DOHH2 (cell line): ENCODE measurements at regions not wholly inside any gene's neighbourhood (a gene's known extent, or its start where the extent isn't known, plus 50 kb on each side); places are given as distances from the start of the nearest gene placed in this dataset.

Source experiments
- H3F3A ChIP-seq: fragments of 200-600 bp; sonication (generic), shearing (Covaris generic); 2 replicates; pipeline ENCODE4 v1.6.0; 2016; ENCODE audit warnings: antibody characterized with exemption, mild to moderate bottlenecking; ENCODE audit not compliant: control insufficient read depth, insufficient read depth
- H3K27ac ChIP-seq: fragments of 200-600 bp; sonication (generic); 2 replicates; pipeline ENCODE4 v1.5.1; 2014; ENCODE audit warnings: low read depth, mild to moderate bottlenecking, low read length, moderate library complexity
- H3K27me3 ChIP-seq: fragments of 200-600 bp; sonication (generic); 2 replicates; pipeline ENCODE4 v1.6.1; 2014; ENCODE audit warnings: mild to moderate bottlenecking, low read length, mixed read lengths; ENCODE audit not compliant: control insufficient read depth
- H3K36me3 ChIP-seq: fragments of 200-600 bp; sonication (generic); 2 replicates; pipeline ENCODE4 v1.6.1; 2014; ENCODE audit warnings: mild to moderate bottlenecking, low read length, moderate library complexity, mixed read lengths; ENCODE audit not compliant: control insufficient read depth
- H3K4me1 ChIP-seq: fragments of 200-600 bp; sonication (generic); 2 replicates; pipeline ENCODE4 v1.6.1; 2014; ENCODE audit warnings: mild to moderate bottlenecking, low read length, mixed read lengths; ENCODE audit not compliant: control insufficient read depth
- H3K4me2 ChIP-seq: fragments of 200-600 bp; sonication (generic); 2 replicates; pipeline ENCODE4 v1.6.0; 2014; ENCODE audit warnings: mild to moderate bottlenecking, low read length, moderate library complexity
- H3K4me3 ChIP-seq: fragments of 200-600 bp; sonication (generic); 2 replicates; pipeline ENCODE4 v1.5.1; 2014; ENCODE audit warnings: mild to moderate bottlenecking, low read length, mixed read lengths
- H3K79me2 ChIP-seq: fragments of 200-600 bp; sonication (generic); 2 replicates; pipeline ENCODE4 v1.6.1; 2014; ENCODE audit warnings: mild to moderate bottlenecking, low read length, mixed read lengths; ENCODE audit not compliant: control insufficient read depth
- H3K9me2 ChIP-seq: fragments of 200-600 bp; sonication (generic); replicated peaks from 2 replicates; pipeline ENCODE4 v1.6.1; 2014; ENCODE audit warnings: mild to moderate bottlenecking, low read length, mixed read lengths; ENCODE audit not compliant: control insufficient read depth
- H3K9me3 ChIP-seq: fragments of 200-600 bp; sonication (generic); 2 replicates; pipeline ENCODE4 v1.6.1; 2014; ENCODE audit warnings: antibody characterized with exemption, low read length, mixed read lengths; ENCODE audit not compliant: control insufficient read depth, insufficient read depth
- H4K20me1 ChIP-seq: fragments of 200-600 bp; sonication (generic); 2 replicates; pipeline ENCODE4 v1.6.0; 2014; ENCODE audit warnings: low read depth, mild to moderate bottlenecking, antibody characterized with exemption, low read length, moderate library complexity; ENCODE audit not compliant: control insufficient read depth, insufficient read depth
- EZH2phosphoT487 ChIP-seq: fragments of 200-600 bp; sonication (generic); IDR thresholded peaks from 2 replicates; pipeline ENCODE4 v1.6.1; 2017; ENCODE audit warnings: borderline replicate concordance, mild to moderate bottlenecking, antibody characterized with exemption, low read length, moderate library complexity, mixed read lengths
- TF ChIP-seq, protein P1 (sequence below): fragments of 200-600 bp; sonication (generic); IDR thresholded peaks from one replicate; pipeline ENCODE4 v1.5.1; 2014; ENCODE audit warnings: antibody characterized with exemption, mild to moderate bottlenecking, low read depth, low read length; ENCODE audit not compliant: poor library complexity, severe bottlenecking

DNA sequence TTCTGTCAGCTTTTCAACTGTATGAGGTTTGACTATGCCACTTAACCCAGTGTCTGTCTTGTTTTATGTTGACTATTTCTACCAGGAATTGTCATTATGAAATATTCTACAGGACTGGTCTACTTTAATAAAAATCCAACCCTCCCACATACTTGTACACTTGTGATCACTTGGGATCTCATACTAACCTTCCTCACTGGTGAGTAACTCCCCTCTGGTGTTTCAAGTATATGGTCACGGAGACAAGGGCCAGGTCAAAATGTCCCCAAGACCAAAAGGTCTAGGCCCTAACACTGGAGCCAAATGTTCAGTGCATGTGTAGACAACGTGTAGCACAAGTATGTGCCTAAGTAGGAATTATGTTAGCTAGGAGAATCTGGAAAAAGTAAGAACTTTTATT, 122.7 kb upstream of the TJP1 start:
- Histone ChIP-seq H3F3A (no peaks in the 10 kb centered on the region), H3K79me2 (no peaks in the 10 kb centered on the region), H3K27ac (no peak overlapping the region), H3K4me3 (no peak overlapping the region), H3K9me3 (no peaks in the 10 kb centered on the region), H4K20me1 (no peaks in the 10 kb centered on the region), H3K9me2 (no peaks in the 10 kb centered on the region), H3K36me3 (no peaks in the 10 kb centered on the region), H3K4me2 (no peak overlapping the region), H3K4me1 (no peaks in the 10 kb centered on the region), H3K27me3 (no peaks in the 10 kb centered on the region)
- TF ChIP-seq EZH2phosphoT487: no peak
- TF ChIP-seq, protein P1, sequence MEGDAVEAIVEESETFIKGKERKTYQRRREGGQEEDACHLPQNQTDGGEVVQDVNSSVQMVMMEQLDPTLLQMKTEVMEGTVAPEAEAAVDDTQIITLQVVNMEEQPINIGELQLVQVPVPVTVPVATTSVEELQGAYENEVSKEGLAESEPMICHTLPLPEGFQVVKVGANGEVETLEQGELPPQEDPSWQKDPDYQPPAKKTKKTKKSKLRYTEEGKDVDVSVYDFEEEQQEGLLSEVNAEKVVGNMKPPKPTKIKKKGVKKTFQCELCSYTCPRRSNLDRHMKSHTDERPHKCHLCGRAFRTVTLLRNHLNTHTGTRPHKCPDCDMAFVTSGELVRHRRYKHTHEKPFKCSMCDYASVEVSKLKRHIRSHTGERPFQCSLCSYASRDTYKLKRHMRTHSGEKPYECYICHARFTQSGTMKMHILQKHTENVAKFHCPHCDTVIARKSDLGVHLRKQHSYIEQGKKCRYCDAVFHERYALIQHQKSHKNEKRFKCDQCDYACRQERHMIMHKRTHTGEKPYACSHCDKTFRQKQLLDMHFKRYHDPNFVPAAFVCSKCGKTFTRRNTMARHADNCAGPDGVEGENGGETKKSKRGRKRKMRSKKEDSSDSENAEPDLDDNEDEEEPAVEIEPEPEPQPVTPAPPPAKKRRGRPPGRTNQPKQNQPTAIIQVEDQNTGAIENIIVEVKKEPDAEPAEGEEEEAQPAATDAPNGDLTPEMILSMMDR: no peak

- no peaks in the 10 kb centered on the region for H4K20me1 ChIP-seq
- H3F3A ChIP-seq: no peaks in the 10 kb centered on the region
- no peak overlapping the region for H3K4me3 ChIP-seq
- no peaks in the 10 kb centered on the region for H3K36me3 ChIP-seq
- H3K4me2 ChIP-seq: no peak overlapping the region
- H3K79me2 ChIP-seq: no peaks in the 10 kb centered on the region
- TF ChIP-seq, protein P1: no peak
- TF ChIP-seq EZH2phosphoT487: no peak
- no peaks in the 10 kb centered on the region for H3K9me3 ChIP-seq
- H3K27me3 ChIP-seq: no peaks in the 10 kb centered on the region; the same call in 1 of the 2 replicates
- no peaks in the 10 kb centered on the region for H3K9me2 ChIP-seq
- H3K4me1 ChIP-seq: no peaks in the 10 kb centered on the region
- H3K27ac ChIP-seq: no peak overlapping the region
Observed at GRCh38 chr15:29942548-29942947, 120.3 kb upstream of the TJP1 start.

GRCh38 chr15:29942143-29942542, 119.9 kb upstream of the TJP1 start:
- Histone ChIP-seq H4K20me1 (no peaks in the 10 kb centered on the region), H3F3A (no peaks in the 10 kb centered on the region), H3K27ac (no peak overlapping the region), H3K79me2 (no peaks in the 10 kb centered on the region), H3K4me1 (no peaks in the 10 kb centered on the region), H3K9me2 (no peaks in the 10 kb centered on the region), H3K9me3 (no peaks in the 10 kb centered on the region), H3K4me3 (no peak overlapping the region), H3K36me3 (no peaks in the 10 kb centered on the region), H3K4me2 (no peak overlapping the region), H3K27me3 (no peaks in the 10 kb centered on the region; the same call in 1 of the 2 replicates)
- TF ChIP-seq, protein P1: no peak
- TF ChIP-seq EZH2phosphoT487: no peak
